ENCODE measurements at regions not wholly inside any gene's neighbourhood (a gene's known extent, or its start where the extent isn't known, plus 50 kb on each side); places are given as distances from the start of the nearest gene placed in this dataset.

- Histone ChIP-seq H3K27ac (no peak overlapping the region), H3K27me3 (no peaks in the 10 kb centered on the region), H3K4me1 (no peaks in the 10 kb centered on the region), H3K4me3 (no peak overlapping the region), H3K36me3 (no peaks in the 10 kb centered on the region), H3K9me3 (no peaks in the 10 kb centered on the region)
- FAIRE-seq = no peak
- WGBS, 2 donors = 90 to 96% methylated on average over 1 of the region's 1 CpG
- intact Hi-C loops (cut with DNase I) = no loop called here
- no peak for TF ChIP-seq CTCF (IDR thresholded peaks at IDR 0.05)
- no peak for ATAC-seq
- no peak for DNase-seq
Observed at GRCh38 chr21:35236090-35236489, 187.0 kb upstream of the RUNX1 start.

- ATAC-seq = no peak
- WGBS, 2 donors = 59 to 73% methylated on average over 5 of the region's 5 CpGs
- no peaks in the 10 kb centered on the region for H3K4me1 ChIP-seq
- no peaks in the 10 kb centered on the region for H3K36me3 ChIP-seq
- H3K9me3 ChIP-seq = no peaks in the 10 kb centered on the region
- DNase-seq = no peak
- H3K27ac ChIP-seq = no peak overlapping the region
- no peak for FAIRE-seq
- TF ChIP-seq CTCF (IDR thresholded peaks at IDR 0.05) = no peak
- intact Hi-C loops (cut with DNase I) = no loop called here
- no peak overlapping the region for H3K4me3 ChIP-seq
- no peaks in the 10 kb centered on the region for H3K27me3 ChIP-seq
Observed at GRCh38 chr21:35234725-35235124, 185.6 kb upstream of the RUNX1 start.

- H3K27me3 ChIP-seq = no peaks in the 10 kb centered on the region
- no peak for TF ChIP-seq CTCF (IDR thresholded peaks at IDR 0.05)
- no peaks in the 10 kb centered on the region for H3K36me3 ChIP-seq
- DNase-seq = no peak
- no peak for FAIRE-seq
- no peak overlapping the region for H3K4me3 ChIP-seq
- intact Hi-C loops (cut with DNase I) = no loop called here
- no peaks in the 10 kb centered on the region for H3K4me1 ChIP-seq
- no peaks in the 10 kb centered on the region for H3K9me3 ChIP-seq
- 81 to 83% methylated on average over 3 of the region's 3 CpGs for WGBS, 2 donors
- ATAC-seq = no peak
- H3K27ac ChIP-seq = no peak overlapping the region
Observed at GRCh38 chr21:35233756-35234155, 184.7 kb upstream of the RUNX1 start.

GRCh38 chr21:35232545-35233176 is 183.6 kb upstream of the RUNX1 start:
- no peaks in the 10 kb centered on the region for H3K36me3 ChIP-seq
- ATAC-seq (peak; percentile 55 to 76 (median 69)), FAIRE-seq (no peak), DNase-seq (no peak)
- intact Hi-C loops (cut with DNase I) = no loop called here
- no peak for TF ChIP-seq CTCF (IDR thresholded peaks at IDR 0.05)
- H3K4me3 ChIP-seq = no peak overlapping the region
- H3K27me3 ChIP-seq = no peaks in the 10 kb centered on the region
- H3K4me1 ChIP-seq = no peaks in the 10 kb centered on the region
- H3K27ac ChIP-seq = no peak overlapping the region
- H3K9me3 ChIP-seq = no peaks in the 10 kb centered on the region
- 27 to 32% methylated on average over 11 of the region's 11 CpGs for WGBS, 2 donors

- no peaks in the 10 kb centered on the region for H3K9me3 ChIP-seq
- no peak for FAIRE-seq
- WGBS, 2 donors = 77 to 85% methylated on average over 2 of the region's 2 CpGs
- peak in 2 of 4 donors; percentile 23 to 39 for ATAC-seq
- no peak overlapping the region for H3K4me3 ChIP-seq
- H3K4me1 ChIP-seq = no peaks in the 10 kb centered on the region
- intact Hi-C loops (cut with DNase I) = no loop called here
- TF ChIP-seq CTCF (IDR thresholded peaks at IDR 0.05) = no peak
- H3K27ac ChIP-seq = no peak overlapping the region
- H3K27me3 ChIP-seq = no peaks in the 10 kb centered on the region
- no peak for DNase-seq
- H3K36me3 ChIP-seq = no peaks in the 10 kb centered on the region
Observed at GRCh38 chr21:35231090-35231489, 182.0 kb upstream of the RUNX1 start.

All from pancreas (tissue), 10 donors.